Body of pancreas (tissue), 4 donors: ENCODE measurements at regions not wholly inside any gene's neighbourhood (a gene's known extent, or its start where the extent isn't known, plus 50 kb on each side); places are given as distances from the start of the nearest gene placed in this dataset.
"Not testable (repeated sequence)": the region's sequence is repeated elsewhere in the genome, so short reads cannot be mapped to it uniquely, and the experiment has no call there.

Experiments used
- POLR2A ChIP-seq, 3 donors: fragments of 450-650 bp; IDR thresholded peaks; one replicate each; pipeline ENCODE4 v1.6.1; 2016; ENCODE audit warnings: antibody characterized with exemption in 3 of 3, mild to moderate bottlenecking in 2 of 3
- TF ChIP-seq, protein P1 (sequence below), 7 experiments: fragments of 450-650 bp in 4 of 7; fragments of 200-600 bp in 3 of 7; sonication (generic) in 3 of 7; IDR thresholded peaks; one replicate each; pipeline ENCODE4 v1.5.1; 2016 to 2019; ENCODE audit warnings: antibody characterized with exemption in 7 of 7

DNA sequence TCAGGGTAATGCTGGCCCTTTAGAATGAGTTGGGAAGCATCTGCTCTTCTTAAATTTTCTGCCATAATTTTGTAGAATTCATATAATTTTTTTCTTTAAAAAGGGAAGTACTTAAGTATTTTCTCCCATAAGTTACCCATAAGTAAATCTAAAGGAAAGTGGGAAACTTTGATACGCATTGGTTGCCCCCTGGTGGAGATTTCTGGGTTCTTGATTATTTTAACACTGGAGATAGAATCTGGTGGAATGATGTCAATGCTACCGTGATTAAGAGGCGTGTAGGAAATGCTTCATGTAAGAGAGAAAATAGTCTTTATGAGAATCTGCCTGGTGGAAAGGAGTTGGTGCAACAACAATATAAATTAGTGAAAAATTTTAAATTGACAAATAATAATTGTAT, 65.6 kb downstream of the OR4F15 start:
- TF ChIP-seq, protein P1, sequence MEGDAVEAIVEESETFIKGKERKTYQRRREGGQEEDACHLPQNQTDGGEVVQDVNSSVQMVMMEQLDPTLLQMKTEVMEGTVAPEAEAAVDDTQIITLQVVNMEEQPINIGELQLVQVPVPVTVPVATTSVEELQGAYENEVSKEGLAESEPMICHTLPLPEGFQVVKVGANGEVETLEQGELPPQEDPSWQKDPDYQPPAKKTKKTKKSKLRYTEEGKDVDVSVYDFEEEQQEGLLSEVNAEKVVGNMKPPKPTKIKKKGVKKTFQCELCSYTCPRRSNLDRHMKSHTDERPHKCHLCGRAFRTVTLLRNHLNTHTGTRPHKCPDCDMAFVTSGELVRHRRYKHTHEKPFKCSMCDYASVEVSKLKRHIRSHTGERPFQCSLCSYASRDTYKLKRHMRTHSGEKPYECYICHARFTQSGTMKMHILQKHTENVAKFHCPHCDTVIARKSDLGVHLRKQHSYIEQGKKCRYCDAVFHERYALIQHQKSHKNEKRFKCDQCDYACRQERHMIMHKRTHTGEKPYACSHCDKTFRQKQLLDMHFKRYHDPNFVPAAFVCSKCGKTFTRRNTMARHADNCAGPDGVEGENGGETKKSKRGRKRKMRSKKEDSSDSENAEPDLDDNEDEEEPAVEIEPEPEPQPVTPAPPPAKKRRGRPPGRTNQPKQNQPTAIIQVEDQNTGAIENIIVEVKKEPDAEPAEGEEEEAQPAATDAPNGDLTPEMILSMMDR (IDR thresholded peaks at IDR 0.05) = peak in 2 of 7 experiments; percentile 14 to 36
- not testable (repeated sequence) for TF ChIP-seq POLR2A (IDR thresholded peaks at IDR 0.05)
